Ishikawa (cell line): ENCODE measurements at regions not wholly inside any gene's neighbourhood (a gene's known extent, or its start where the extent isn't known, plus 50 kb on each side); places are given as distances from the start of the nearest gene placed in this dataset.

ENCODE experiments used
- CEBPB ChIP-seq: IDR thresholded peaks from 2 replicates; pipeline ENCODE4 v1.6.1; 2012
- CREB1 ChIP-seq: IDR thresholded peaks from 2 replicates; pipeline ENCODE4 v1.6.1; 2012; ENCODE audit warnings: low read depth
- EGR1 ChIP-seq: IDR thresholded peaks from 2 replicates; pipeline ENCODE4 v1.6.1; 2012
- EP300 ChIP-seq: IDR thresholded peaks from 2 replicates; pipeline ENCODE4 v1.6.1; 2012; ENCODE audit warnings: borderline replicate concordance
- FOXM1 ChIP-seq: IDR thresholded peaks from 2 replicates; pipeline ENCODE4 v1.6.1; 2012; ENCODE audit warnings: low read depth, borderline replicate concordance
- NFIC ChIP-seq: IDR thresholded peaks from 2 replicates; pipeline ENCODE4 v1.6.1; 2012
- RAD21 ChIP-seq: IDR thresholded peaks from 2 replicates; pipeline ENCODE4 v1.6.1; 2012; ENCODE audit warnings: low read depth
- TAF1 ChIP-seq: IDR thresholded peaks from 2 replicates; pipeline ENCODE4 v1.6.1; 2012; ENCODE audit warnings: low read depth, mild to moderate bottlenecking
- TCF12 ChIP-seq: IDR thresholded peaks from 2 replicates; pipeline ENCODE4 v1.6.1; 2012; ENCODE audit warnings: low read depth
- TEAD4 ChIP-seq: IDR thresholded peaks from 2 replicates; pipeline ENCODE4 v1.6.1; 2012
- YY1 ChIP-seq: IDR thresholded peaks from 2 replicates; pipeline ENCODE4 v1.6.1; 2012; ENCODE audit warnings: low read depth
- ZBTB7A ChIP-seq: IDR thresholded peaks from 2 replicates; pipeline ENCODE4 v1.6.1; 2012; ENCODE audit warnings: low read depth
- TF ChIP-seq, protein P1 (sequence below): IDR thresholded peaks from 2 replicates; pipeline ENCODE4 v1.6.1; 2012
- TF ChIP-seq, protein P2 (sequence below): IDR thresholded peaks from 2 replicates; pipeline ENCODE4 v1.6.1; 2012
- TF ChIP-seq, protein P3 (sequence below): IDR thresholded peaks from 2 replicates; pipeline ENCODE4 v1.6.1; 2012; ENCODE audit warnings: low read depth, mild to moderate bottlenecking

DNA sequence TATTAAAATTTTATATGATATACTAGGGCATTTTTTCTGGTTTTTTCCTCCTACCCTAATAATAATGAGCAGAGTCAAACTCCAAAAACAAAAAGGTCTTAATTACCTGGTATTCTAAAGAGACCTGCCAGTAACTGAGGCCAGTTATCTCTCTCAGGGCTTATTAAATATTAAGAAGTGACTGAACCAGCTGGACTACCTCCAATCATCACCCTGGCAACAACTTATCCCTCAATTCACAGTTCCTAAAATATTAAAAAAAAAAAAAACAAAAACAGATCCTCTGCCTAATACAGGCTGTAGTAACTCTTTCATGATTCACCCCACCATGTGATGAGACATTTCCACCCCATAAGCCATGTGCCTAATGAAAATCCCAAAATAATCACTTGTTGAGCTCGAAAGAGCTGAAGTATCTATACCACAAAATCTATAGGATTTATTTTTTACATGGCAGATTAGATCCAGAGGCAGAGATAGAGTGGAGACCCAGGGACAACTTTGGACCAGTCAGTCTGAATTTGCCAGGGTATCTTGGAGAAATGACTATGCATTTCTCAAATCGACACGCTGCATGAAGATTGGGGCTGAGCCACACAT is 698.0 kb downstream of the FAT4 start:
- TF ChIP-seq EGR1 (no peak), RAD21 (no peak), TEAD4 (no peak), YY1 (no peak)
- TF ChIP-seq, protein P1, sequence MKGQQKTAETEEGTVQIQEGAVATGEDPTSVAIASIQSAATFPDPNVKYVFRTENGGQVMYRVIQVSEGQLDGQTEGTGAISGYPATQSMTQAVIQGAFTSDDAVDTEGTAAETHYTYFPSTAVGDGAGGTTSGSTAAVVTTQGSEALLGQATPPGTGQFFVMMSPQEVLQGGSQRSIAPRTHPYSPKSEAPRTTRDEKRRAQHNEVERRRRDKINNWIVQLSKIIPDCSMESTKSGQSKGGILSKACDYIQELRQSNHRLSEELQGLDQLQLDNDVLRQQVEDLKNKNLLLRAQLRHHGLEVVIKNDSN = no peak

DNA sequence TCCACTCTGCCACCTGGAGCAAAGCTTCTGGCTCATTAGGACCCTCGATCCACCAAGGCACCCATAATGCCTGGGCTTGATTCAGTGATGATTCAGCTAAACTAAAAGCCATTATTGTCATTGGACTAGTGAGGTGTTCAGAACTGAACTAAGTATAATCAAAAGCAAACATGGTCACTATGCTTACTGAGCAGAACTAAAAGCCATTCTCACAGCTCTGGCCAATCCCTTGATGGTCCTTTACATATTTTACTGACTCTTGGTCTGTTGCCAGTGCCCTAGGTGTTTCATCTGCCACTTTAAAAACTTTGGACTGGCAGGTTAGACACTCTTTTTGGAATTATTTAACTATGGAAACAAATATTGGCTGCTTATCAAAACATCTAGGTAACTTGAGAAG is 703.5 kb downstream of the FAT4 start:
- TF ChIP-seq, protein P1 = no peak
- TF ChIP-seq EGR1 (no peak), EP300 (no peak), NFIC (no peak), FOXM1 (no peak), YY1 (no peak), TCF12 (no peak), TAF1 (no peak)
- TF ChIP-seq, protein P2, sequence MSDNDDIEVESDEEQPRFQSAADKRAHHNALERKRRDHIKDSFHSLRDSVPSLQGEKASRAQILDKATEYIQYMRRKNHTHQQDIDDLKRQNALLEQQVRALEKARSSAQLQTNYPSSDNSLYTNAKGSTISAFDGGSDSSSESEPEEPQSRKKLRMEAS = no peak

DNA sequence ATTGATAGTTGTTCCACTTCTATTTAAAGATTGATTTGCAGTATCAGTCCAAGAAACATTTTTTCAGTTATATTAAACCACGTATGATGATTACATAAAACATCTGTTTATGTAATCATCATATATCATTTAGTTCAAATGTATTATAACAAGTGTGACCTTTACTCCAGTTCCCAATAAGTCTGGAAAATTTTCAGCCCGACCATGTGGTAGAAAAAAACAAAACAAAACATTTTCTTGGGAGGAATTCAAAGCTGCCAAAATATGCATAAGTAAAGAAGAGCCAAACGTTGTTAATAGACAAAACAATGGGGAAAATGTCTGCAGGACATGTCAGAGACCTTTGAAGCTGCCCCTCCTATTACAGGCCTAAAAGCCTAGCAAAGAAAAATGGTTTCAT is 709.1 kb downstream of the FAT4 start:
- TF ChIP-seq RAD21 (no peak), EGR1 (no peak), TEAD4 (no peak), CEBPB (no peak), EP300 (no peak), YY1 (no peak), CREB1 (no peak), TCF12 (no peak), FOXM1 (no peak), ZBTB7A (no peak), NFIC (no peak), TAF1 (no peak)
- TF ChIP-seq, protein P2 = no peak
- TF ChIP-seq, protein P1 = no peak
- TF ChIP-seq, protein P3, sequence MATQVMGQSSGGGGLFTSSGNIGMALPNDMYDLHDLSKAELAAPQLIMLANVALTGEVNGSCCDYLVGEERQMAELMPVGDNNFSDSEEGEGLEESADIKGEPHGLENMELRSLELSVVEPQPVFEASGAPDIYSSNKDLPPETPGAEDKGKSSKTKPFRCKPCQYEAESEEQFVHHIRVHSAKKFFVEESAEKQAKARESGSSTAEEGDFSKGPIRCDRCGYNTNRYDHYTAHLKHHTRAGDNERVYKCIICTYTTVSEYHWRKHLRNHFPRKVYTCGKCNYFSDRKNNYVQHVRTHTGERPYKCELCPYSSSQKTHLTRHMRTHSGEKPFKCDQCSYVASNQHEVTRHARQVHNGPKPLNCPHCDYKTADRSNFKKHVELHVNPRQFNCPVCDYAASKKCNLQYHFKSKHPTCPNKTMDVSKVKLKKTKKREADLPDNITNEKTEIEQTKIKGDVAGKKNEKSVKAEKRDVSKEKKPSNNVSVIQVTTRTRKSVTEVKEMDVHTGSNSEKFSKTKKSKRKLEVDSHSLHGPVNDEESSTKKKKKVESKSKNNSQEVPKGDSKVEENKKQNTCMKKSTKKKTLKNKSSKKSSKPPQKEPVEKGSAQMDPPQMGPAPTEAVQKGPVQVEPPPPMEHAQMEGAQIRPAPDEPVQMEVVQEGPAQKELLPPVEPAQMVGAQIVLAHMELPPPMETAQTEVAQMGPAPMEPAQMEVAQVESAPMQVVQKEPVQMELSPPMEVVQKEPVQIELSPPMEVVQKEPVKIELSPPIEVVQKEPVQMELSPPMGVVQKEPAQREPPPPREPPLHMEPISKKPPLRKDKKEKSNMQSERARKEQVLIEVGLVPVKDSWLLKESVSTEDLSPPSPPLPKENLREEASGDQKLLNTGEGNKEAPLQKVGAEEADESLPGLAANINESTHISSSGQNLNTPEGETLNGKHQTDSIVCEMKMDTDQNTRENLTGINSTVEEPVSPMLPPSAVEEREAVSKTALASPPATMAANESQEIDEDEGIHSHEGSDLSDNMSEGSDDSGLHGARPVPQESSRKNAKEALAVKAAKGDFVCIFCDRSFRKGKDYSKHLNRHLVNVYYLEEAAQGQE = no peak

DNA sequence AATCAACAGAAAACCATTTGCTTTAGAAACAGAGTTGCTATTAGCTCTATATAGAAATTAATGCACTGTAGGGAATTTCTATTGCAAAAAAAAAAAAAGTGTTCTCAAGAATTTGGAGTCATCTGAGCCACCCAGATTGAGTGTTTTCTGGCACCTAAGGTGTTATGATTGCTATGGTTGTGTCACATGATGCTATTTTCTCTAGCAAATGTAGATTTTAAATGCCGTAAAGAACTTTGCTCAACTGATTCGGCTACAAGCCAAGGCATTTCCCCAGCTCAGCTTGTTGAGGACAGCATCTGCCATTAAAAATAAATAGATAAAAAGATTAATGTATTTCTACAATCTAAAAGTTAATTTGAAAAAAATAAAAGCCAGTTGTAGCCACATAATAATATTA is 712.8 kb downstream of the FAT4 start:
- TF ChIP-seq YY1 (no peak), NFIC (no peak), TEAD4 (no peak), TAF1 (no peak), EP300 (no peak), EGR1 (no peak), CEBPB (no peak), RAD21 (no peak), ZBTB7A (no peak), FOXM1 (no peak), CREB1 (no peak)
- TF ChIP-seq, protein P3 = no peak
- TF ChIP-seq, protein P2 = no peak
- TF ChIP-seq, protein P1 = no peak

DNA sequence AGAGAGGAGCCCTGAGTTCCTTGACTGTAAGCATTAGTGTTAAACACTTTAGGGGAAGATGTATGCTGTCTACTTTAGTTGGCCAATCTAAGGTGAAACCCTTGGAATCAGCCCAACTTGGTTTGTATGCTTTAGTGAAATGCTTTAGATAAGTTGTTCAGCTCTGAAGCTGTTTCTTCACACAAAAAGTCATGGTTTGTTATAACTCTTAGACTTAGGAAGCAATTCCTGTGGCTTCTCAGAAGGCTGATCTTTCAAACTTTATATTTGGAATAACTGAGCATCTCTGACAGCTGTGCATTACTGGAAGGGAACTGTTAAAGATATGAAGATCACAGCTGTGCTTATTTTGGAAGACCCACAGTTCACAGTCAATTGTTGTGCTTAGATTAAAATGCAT is 714.1 kb downstream of the FAT4 start:
- TF ChIP-seq TEAD4 (no peak), EP300 (no peak), CREB1 (no peak), TCF12 (no peak), FOXM1 (no peak), CEBPB (no peak), RAD21 (no peak), ZBTB7A (no peak), TAF1 (no peak), EGR1 (no peak)
- TF ChIP-seq, protein P1 = no peak
- TF ChIP-seq, protein P3 = no peak
